Posterior cingulate gyrus (tissue), 11 donors: ENCODE measurements at regions not wholly inside any gene's neighbourhood (a gene's known extent, or its start where the extent isn't known, plus 50 kb on each side); places are given as distances from the start of the nearest gene placed in this dataset.
A peak's percentile ranks its signal among the peaks of the same experiment; 100 is the strongest.
"Not testable (repeated sequence)": the region's sequence is repeated elsewhere in the genome, so short reads cannot be mapped to it uniquely, and the experiment has no call there.

Experiments
- DNase-seq, 10 donors: peaks; one replicate each; pipeline versions ENCODE4 v3.0.0 to v3.0.0-alpha.2; 2020 to 2021; ENCODE audit warnings: mixed read lengths in 3 of 10
- intact Hi-C: fragments of 100-400 bp; cut with DNase I; formaldehyde crosslinking; loops from one replicate; pipeline ENCODE4 v1.15.1; 2023

GRCh38 chr1:182235952-182236650 lies 155.5 kb downstream of the GLUL start:
- intact Hi-C loops, result no loop called here
- DNase-seq, result peak in 5 of 10 donors; percentile 8 to 43 (median 19)

- intact Hi-C loops, result no loop called here
- DNase-seq, result no peak
Measured at GRCh38 chr1:182235604-182235951, 156.0 kb downstream of the GLUL start.

- intact Hi-C loops, result no loop called here
- no peak for DNase-seq
Measured at GRCh38 chr1:182229921-182230491, 161.6 kb downstream of the GLUL start.

DNA sequence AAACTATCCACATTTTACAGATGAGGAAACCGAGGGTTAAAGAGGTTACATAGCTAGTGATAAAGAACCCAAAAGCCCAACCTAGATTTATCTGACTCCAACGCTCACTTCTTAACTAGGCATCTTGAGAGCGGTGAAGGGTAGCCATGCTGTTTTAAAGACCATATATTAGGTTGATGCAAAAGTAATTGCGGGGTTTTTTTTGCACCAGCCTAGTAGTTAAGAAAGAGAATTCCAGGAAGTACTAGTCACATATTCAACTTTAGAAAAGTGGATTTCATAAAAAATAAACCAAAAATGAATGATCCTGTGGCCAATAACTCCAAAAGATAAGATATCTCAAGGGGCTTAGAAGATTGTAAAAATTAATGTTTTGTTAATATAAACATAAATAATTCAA lies 162.1 kb downstream of the GLUL start:
- no peak for DNase-seq
- intact Hi-C loops, result no loop called here

GRCh38 chr1:182227864-182228547 lies 163.6 kb downstream of the GLUL start:
- intact Hi-C loops, result no loop called here
- DNase-seq, result no peak

DNA sequence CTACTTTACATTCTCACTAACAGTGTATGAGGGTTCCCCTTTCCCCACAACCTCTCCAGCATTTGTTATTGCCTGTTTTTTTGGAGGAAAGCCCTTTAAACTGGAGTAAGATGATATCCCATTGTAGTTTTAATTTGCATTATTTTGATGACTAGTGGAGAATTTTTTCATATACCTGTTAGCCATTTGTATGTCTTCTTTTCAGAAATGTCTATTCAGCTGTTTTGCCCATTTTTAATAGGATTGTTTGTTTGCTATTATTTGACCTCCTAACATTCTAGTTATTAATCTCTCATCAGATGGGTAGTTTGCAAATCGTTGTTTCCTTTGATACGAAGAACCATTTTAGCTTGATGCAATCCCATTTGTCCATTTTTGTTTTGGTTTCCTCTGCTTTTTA lies 165.0 kb downstream of the GLUL start:
- intact Hi-C loops, result no loop called here
- DNase-seq, result no peak

GRCh38 chr1:182225755-182226154 lies 164.2 kb upstream of the ZNF648 start:
- DNase-seq, intact Hi-C loops: not testable (repeated sequence)

GRCh38 chr1:182221990-182222389 lies 160.5 kb upstream of the ZNF648 start:
- intact Hi-C loops, DNase-seq: not testable (repeated sequence)

DNA sequence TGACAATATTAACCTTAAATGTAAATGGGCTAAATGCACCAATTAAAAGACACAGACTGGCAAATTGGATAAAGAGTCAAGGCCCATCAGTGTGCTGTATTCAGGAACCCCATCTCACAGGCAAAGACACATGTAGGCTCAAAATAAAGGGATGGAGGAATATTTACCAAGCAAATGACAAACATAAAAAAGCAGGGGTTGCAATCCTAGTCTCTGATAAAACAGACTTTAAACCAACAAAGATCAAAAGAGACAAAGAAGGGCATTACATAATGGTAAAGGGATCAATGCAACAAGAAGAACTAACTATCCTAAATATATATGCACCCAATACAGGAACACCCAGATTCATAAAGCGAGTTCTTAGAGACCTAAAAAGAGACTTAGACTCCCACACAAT lies 159.9 kb upstream of the ZNF648 start:
- intact Hi-C loops, DNase-seq: not testable (repeated sequence)

DNA sequence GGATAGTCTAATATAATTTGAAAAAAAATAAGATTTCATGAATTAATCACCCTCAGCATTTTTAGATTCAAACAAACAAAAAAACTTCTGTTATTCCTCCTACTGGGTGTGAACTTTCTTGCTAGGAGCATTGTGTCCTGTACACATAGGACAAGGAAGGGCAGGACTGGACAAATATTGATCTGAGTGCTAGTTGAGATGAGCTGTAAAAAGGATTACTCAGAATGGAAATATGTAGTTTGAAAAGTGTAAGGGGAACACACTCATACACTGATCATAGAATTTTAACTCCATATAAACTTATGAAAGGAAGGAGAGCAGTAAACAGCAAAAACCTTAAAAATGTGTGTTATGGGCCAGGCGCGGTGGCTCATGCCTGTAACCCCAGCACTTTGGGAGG lies 156.5 kb upstream of the ZNF648 start:
- intact Hi-C loops, result no loop called here
- no peak for DNase-seq

DNA sequence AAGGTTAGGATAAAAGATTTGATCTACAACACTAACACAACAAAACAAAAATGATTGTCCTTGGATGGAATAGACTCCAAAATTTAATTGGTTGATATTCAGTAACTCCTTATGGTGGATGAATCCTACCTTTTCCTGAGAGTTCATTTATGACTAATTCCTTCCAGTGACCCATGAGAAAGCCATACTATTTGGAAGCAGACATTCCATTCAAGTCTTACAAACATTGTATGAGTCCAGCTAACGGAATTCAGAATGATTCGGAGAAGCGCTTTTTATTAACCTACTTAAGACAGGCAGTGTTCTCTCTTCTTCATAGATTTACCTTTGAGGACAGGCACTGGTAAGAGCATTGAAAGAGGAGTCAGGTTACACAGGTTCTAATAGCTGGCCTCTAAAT lies 155.6 kb upstream of the ZNF648 start:
- no peak for DNase-seq
- intact Hi-C loops, result no loop called here

GRCh38 chr1:182215764-182216163 lies 154.3 kb upstream of the ZNF648 start:
- DNase-seq, result no peak
- intact Hi-C loops, result no loop called here

- intact Hi-C loops, result no loop called here
Measured at GRCh38 chr1:182213163-182213562, 151.7 kb upstream of the ZNF648 start.

GRCh38 chr1:182211386-182211785 lies 149.9 kb upstream of the ZNF648 start:
- DNase-seq, result no peak
- intact Hi-C loops, result no loop called here

More at GRCh38 chr1:182213163-182213562, 151.7 kb upstream of the ZNF648 start:
- DNase-seq, result no peak

GRCh38 chr1:182210417-182210816 lies 148.9 kb upstream of the ZNF648 start:
- DNase-seq, result no peak
- intact Hi-C loops, result no loop called here

DNA sequence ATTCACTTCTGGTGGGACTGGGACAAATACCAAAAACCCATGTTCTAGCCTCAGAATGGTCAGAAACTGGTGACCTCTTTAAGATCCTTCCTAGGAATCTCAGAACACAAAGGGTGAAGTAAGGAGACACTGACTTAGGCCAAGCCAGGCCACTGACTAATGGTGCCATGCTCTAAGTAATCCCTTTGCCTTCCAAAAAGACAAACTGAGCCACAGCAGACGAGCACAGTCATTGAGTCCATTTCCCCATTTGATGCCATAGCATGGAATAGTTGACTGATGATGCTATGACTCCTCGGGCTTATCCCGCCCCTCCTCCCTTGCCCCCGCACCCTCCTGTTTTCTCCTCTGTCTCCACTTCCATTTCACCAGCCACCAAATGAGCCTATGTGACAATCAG lies 145.8 kb upstream of the ZNF648 start:
- DNase-seq, result no peak
- intact Hi-C loops, result no loop called here

GRCh38 chr1:182206626-182207239 lies 145.2 kb upstream of the ZNF648 start:
- intact Hi-C loops, result no loop called here
- DNase-seq, result no peak

DNA sequence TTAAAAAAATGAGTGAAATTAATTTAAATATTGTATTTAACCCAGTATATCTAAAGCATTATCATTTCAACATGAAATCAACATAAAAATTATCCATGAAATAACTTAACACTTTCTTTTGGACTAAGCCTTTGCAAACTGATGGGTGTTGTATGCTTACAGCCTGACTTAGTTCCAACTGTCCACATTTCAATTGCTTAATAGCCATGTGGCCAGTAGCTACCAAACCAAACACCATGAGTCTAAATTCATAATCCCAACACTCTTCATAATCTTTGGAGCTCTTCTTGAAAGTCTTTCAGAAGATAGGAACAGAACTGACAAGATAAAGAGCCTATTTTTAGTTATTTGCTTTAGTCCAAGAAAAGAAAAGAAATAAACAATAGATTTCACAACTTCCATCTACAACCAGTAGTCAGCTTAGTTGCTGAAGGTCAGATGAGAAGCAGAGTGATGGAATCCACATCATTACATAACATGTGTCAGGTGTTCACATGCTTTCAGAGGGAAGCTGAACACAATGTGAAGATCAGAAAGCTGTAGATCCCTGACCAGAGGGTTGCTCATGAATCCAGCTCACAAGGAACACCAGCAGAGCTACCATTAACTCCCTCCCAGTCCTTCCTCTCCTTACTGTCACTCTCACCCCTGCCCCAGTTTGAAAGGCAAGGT lies 144.0 kb upstream of the ZNF648 start:
- DNase-seq, result no peak
- intact Hi-C loops, result no loop called here

DNA sequence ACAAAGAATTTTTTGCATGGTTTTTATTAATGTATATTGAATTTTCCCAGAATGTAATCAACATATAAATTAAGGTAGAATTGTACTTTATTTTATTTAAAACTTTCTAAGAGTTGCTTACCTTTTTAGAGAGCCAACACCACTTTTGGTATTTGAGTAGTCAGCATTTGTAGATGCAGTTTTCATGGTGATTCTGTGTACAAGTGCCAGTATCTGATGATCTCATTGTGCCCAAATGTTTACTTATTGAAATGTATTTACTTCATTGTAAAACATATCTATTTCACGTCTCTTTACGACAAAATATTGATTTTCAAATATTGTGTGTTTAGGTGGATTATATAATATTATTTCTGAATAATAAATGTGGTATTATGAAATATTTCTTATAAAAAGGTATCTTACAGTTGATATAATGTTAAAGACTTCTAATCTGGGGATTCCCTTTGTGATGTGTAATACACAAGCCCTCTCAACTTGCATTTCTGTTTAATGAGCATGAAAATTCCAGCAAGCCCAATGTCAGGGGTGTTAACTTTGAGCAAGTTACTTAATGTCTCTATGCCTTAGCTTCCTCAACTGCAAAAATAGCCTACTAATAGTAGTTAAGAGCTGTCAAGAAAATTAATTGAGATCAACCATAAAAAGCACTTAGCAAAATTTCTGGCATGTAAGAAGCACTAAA lies 141.8 kb upstream of the ZNF648 start:
- intact Hi-C loops, result no loop called here
- DNase-seq, result no peak

- DNase-seq, intact Hi-C loops: not testable (repeated sequence)
Measured at GRCh38 chr1:182201490-182201889, 140.0 kb upstream of the ZNF648 start.
